ENCODE measurements at regions not wholly inside any gene's neighbourhood (a gene's known extent, or its start where the extent isn't known, plus 50 kb on each side); places are given as distances from the start of the nearest gene placed in this dataset.
"Not testable (repeated sequence)": the region's sequence is repeated elsewhere in the genome, so short reads cannot be mapped to it uniquely, and the experiment has no call there.

- no peak for DNase-seq (ENCODE audit: low read depth in 1 of 2, low spot score in 1 of 2)
Observed at GRCh38 chr9:27671636-27672035, 98.4 kb upstream of the C9orf72 start.

- no peak for DNase-seq (ENCODE audit: low read depth in 1 of 2, low spot score in 1 of 2)
Observed at GRCh38 chr9:27672718-27673117, 99.4 kb upstream of the C9orf72 start.

- DNase-seq (ENCODE audit: low read depth in 1 of 2, low spot score in 1 of 2): no peak
Observed at GRCh38 chr9:27673641-27674040, 100.4 kb upstream of the C9orf72 start.

DNA sequence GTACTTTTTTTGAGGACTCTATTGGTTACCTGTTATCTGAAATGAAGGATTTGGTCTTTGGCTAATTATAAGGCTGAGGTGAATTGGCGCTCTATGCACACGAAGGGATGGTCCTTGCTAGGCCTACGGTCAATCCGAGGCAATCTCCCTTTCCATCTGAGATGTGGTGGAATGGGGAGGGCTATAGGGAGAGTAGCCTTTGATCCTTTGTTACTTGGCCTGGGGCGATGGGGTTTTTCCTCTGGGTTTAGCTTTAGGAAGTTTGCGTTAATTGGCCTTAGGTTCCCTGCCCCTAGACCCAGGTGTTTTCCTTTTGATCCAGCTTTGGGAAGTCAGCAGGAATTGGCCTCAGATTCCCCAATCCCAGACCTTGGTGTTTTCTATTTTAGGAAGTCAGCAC is 102.1 kb upstream of the C9orf72 start:
- no peak for DNase-seq (ENCODE audit: low read depth in 1 of 2, low spot score in 1 of 2)

GRCh38 chr9:27676827-27677226 is 103.5 kb upstream of the C9orf72 start:
- DNase-seq (ENCODE audit: low read depth in 1 of 2, low spot score in 1 of 2): no peak

DNA sequence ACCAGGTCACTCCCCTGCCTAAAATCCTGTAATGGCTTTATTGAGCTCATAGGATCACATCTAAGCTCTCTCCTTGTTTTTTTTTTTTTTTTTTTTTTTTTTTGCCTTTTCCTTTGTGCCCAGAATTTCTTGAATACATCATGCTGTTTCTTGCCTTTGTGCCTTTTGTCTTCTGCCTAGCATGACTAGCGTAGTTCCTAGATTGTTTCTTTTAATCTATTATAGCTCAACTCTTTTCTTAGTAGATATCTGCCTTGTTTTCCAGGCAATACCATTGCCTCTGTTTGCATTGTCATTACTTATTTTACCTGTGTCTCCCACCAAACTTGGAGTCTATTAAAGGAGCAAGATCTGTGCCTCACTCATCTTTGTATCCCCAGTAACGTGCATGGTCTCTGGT is 106.1 kb upstream of the C9orf72 start:
- no peak for DNase-seq (ENCODE audit: low read depth in 1 of 2, low spot score in 1 of 2)

DNA sequence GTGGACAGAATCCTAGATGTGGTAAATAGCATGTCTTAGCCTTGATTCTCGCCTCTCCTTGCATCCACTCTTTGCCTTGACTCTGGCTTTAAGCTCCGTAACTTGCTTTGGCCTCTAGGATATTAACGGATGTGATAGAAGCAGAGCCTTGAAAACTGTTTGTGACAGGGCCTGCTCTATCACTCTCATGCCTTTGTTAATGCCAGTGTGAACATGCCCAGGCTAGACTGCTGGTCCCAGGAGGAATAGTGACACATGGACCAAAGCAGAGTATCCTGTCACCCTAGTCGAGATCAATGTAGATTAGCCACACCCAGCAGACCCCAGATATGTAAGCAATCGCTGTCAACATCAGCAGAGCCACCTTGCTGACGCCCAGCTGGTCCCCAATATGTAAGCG is 109.9 kb upstream of the C9orf72 start:
- DNase-seq (ENCODE audit: low read depth in 1 of 2, low spot score in 1 of 2): no peak

DNA sequence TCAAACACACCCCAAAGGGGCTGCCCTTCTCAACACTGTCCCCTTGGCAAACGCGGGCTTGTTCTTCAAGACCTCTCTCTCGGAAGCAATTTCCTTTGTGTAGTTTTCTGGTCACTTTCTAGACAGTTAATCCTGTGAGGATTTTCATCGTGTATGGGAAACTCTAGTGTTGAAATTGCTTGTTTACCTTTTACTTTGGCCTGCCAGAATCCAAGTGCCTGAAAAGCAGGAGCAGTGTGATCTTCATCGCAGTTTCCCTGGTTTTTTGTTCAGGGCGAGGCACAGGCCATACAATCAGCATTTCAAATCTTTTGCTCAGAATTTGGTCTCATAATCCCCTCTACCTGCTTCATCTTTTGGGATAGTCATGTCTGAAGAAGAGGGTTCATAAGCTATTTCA is 115.7 kb upstream of the C9orf72 start:
- no peak for DNase-seq (ENCODE audit: low read depth in 1 of 2, low spot score in 1 of 2)

GRCh38 chr9:27690816-27691215 is 117.5 kb upstream of the C9orf72 start:
- not testable (repeated sequence) for DNase-seq (ENCODE audit: low read depth in 1 of 2, low spot score in 1 of 2)

DNA sequence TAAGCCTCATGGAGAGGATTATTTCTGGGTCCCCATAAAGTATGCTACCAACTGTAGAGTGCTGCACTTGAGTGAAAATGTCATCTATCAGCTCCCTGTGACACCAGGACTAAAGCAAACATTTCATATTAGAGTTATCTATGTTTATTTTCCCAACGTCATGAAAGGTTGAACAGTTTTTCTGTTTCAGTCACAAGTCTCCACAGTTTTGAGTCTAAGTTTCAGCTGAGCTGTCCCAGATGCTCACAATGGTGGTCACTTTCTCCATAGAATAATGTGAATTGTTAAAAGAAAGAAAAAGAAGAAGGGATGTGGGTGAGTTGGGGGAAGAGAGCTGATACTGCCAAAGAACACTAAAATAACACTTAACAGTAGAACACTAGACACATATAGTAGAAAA is 126.3 kb upstream of the C9orf72 start:
- no peak for DNase-seq (ENCODE audit: low read depth in 1 of 2, low spot score in 1 of 2)

GRCh38 chr9:27701016-27701415 is 127.7 kb upstream of the C9orf72 start:
- DNase-seq (ENCODE audit: low read depth in 1 of 2, low spot score in 1 of 2): no peak

GRCh38 chr9:27701587-27701986 is 128.3 kb upstream of the C9orf72 start:
- DNase-seq (ENCODE audit: low read depth in 1 of 2, low spot score in 1 of 2): no peak

DNA sequence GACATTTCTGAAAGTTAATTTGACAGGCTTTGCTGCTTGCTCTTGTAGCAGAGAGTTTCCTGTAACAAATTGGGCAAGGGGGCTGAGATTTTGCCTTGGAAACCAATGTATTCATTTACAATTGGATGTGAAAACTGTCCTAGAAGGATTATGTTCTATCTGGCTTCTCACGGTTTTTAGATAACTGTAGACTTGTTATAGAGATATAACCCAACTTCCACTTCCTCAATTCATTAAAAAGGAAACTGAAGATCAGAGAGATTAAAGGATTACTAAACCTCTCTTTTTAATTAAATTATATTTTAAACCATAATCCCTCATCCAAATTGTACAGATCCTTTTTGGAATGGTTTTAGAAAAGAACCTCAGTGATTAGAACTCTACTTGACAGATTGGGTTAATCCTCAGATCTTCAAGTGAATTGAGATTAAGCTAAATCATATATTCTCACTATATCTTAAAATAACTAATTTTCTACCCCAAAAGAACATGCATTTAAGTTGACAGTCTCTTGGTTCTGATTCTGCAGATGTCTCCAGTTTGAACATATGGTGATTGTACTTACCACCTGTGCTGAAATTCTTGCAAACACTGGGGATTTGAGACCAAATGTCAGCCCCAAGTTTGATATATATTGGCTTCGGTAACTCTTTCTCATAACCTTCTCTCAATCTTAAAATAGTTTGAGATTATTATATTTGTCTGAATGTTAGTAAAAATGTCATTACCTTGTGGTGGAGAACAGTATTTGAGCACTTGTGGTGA is 130.1 kb upstream of the C9orf72 start:
- DNase-seq (ENCODE audit: low read depth in 1 of 2, low spot score in 1 of 2): no peak

GRCh38 chr9:27711241-27711640 is 138.0 kb upstream of the C9orf72 start:
- no peak for DNase-seq (ENCODE audit: low read depth in 1 of 2, low spot score in 1 of 2)

DNA sequence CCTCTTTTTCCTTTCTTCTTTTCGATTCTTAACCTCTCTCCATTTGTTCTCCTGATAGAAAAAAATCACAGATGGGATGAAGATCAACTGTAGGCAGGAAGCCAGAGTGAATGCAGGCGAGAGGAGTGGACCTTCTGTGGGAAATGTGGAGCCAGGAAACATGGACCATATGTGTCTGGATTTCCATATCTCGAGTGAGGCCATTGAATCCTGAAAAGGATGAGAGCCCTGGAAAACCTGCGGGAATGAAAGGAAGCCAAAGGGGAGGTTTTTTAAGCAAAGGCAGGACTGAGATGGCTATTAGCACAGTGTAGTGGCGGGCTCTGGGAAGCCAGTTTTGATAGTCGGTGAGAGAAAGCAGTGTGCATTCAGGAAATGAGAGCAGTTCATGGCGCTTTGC is 139.5 kb upstream of the C9orf72 start:
- DNase-seq (ENCODE audit: low read depth in 1 of 2, low spot score in 1 of 2): no peak

DNA sequence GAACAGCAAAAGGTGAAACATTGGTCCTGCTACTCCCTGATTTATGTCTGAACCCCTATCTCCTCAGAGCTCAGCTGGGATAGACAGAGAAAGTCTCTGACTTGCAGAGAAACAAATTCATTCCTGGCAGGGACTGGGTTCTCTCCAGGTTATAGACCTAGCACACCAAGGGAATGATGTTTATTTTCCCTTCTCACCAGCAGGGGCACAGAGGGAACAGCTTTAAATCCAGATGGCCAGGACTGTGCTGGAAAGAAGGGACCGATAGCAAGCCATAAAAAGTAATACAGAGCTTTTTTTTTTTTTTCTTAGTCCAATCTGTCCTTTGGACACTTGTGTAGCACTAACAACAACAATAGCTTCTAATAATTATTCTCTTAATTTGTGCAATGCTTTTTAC is 141.1 kb upstream of the C9orf72 start:
- no peak for DNase-seq (ENCODE audit: low read depth in 1 of 2, low spot score in 1 of 2)

DNA sequence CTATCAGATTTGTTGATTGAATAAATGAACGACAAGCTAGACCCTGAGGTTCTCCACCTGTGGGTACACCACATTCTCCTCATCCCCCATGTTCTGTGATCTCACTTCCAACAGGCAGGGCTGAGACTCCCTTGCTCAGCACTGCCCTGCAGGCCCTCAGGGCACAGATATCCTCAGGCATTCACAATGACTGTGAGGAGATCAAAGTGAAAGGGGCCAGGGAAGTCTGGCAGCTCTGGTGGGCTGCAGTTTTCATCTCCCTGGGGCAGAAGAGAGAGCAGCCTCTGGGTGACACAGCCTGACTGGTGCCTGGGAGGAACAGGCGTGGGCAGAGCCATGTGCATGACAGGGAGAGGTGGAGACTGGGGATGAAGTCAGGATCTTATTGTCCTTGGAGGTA is 142.4 kb upstream of the C9orf72 start:
- DNase-seq (ENCODE audit: low read depth in 1 of 2, low spot score in 1 of 2): no peak

GRCh38 chr9:27717991-27718390 is 144.7 kb upstream of the C9orf72 start:
- DNase-seq (ENCODE audit: low read depth in 1 of 2, low spot score in 1 of 2): no peak

DNA sequence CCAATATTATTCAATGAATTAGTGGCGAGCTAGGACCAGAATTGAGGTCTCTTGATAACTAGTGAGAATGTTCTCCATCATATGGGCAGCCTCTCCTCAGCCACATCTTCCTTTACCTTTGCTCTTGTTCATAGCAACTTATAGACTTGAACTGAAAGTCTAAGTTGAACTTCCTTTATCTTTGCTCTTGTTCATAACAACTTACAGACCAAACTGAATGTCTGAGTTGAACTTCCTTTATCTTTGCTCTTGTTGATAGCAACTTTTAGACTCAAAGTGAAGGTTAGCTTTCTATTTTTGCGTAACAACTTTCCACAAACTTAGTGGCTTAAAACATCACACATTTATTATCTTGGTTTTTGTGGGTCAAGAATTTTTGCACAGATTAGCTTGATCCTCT is 146.4 kb upstream of the C9orf72 start:
- no peak for DNase-seq (ENCODE audit: low read depth in 1 of 2, low spot score in 1 of 2)

- DNase-seq (ENCODE audit: low read depth in 1 of 2, low spot score in 1 of 2): no peak
Observed at GRCh38 chr9:27722866-27723265, 149.6 kb upstream of the C9orf72 start.

DNA sequence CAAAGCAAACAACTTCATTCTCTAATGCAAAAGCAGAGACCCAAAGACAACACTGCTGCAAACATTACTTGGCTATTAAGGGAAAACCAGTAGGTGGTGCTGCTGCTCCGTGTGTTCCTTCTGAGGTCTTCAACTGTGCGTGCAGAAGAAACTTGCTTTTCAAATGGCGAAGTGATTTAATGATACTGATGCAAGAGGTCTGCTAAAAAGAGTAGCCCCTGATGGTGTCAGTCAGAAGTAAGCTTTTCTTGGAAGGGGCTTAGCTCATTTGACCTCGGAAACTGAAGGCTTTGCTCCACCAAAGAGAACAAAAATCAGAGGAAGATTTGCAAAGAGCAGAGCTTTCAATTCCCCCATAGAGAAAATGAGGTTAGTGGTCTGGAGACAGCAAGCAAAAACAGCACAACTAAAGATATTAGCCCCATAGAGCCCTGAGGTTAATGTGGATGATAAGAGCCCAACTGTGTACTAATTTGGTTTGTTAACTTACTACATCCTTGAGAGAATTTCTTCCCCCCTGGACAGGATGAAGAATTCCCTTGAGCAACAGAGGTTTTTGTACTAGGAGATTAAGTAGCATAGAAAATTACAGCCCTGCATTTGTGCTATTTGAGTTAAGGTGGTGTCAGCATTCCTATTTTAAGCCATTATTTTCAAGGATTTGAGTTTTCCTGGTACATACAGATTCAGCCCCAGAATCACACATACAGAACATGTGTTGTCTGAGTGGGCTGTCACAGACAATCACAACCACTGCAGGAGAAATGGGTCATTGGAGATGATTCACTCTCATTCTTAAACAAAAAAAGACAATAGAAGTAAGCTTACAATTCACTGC is 153.2 kb upstream of the C9orf72 start:
- peak in 1 of 2 donors; percentile 5 for DNase-seq (ENCODE audit: low read depth in 1 of 2, low spot score in 1 of 2)

GRCh38 chr9:27732494-27732893 is 159.2 kb upstream of the C9orf72 start:
- DNase-seq (ENCODE audit: low read depth in 1 of 2, low spot score in 1 of 2): no peak

DNA sequence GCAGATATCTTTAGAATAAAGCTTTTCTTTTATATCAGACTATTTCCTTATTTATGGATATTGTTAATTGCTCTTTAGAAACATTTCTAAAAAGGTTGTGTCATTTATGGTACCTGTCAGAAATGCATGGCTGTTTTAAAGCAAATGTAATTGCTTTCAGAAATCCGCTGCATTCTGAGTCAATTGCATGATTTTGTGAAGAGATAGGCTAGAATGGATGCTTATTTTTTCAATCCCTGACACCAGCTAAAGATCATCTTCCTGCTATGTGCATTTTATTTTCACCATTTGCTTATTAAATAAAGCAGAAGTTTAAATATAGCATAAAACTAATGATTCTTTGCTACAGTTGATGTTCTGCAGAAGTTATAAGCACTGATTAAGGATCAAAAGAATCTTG is 170.2 kb upstream of the C9orf72 start:
- DNase-seq (ENCODE audit: low read depth in 1 of 2, low spot score in 1 of 2): no peak

All from stimulated activated CD4-positive, alpha-beta T cell treated with anti-CD3 and anti-CD28 coated beads, Interleukin-15, amount 100 ng/mL, for 1 hour (primary cell).